IPS-NIHi7 (cell line): ENCODE measurements at regions not wholly inside any gene's neighbourhood (a gene's known extent, or its start where the extent isn't known, plus 50 kb on each side); places are given as distances from the start of the nearest gene placed in this dataset.
"Not testable (repeated sequence)": the region's sequence is repeated elsewhere in the genome, so short reads cannot be mapped to it uniquely, and the experiment has no call there.

Experiments used
- DNase-seq: peaks from one replicate; pipeline ENCODE4 v3.0.0; 2012; ENCODE audit warnings: mixed read lengths; ENCODE audit errors: extremely low spot score

DNA sequence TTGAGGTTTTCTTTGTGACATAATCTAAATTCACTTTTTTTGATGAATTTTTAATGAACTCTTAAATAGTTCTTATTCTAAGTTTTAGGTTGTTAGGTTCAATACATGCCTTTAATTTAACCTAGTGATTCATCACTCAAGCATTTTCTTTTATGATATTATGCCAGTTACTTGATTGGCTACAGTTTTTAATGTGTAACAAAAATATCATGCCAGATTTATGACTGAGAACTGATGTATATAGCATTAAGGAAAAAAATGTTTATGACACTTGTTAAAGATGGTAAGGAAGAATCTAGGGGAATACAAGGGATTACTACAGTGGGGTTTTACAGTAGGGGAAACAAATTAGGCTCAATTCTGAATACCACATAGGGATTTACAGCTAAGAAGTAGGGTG lies 103.1 kb downstream of the VGLL3 start:
- DNase-seq, result no peak

DNA sequence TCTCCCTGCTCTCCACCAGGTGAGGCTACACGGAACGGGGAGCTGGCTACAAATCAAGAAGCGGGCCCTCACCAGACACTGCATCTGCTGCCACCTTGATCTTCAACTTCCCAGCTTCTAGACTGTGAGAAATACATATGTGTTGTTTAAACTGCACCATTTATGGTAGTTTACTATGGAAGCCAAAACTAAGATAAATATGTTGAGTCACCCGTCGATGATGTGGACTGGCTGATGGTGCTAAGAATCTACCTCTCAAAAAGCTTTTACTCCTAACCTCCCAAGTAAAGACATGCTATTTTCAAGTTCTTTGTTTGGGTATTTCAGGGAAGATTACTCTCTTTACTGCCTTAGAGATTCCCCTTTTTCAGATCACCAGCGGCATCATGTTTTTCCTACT lies 110.9 kb downstream of the VGLL3 start:
- DNase-seq, result no peak

DNA sequence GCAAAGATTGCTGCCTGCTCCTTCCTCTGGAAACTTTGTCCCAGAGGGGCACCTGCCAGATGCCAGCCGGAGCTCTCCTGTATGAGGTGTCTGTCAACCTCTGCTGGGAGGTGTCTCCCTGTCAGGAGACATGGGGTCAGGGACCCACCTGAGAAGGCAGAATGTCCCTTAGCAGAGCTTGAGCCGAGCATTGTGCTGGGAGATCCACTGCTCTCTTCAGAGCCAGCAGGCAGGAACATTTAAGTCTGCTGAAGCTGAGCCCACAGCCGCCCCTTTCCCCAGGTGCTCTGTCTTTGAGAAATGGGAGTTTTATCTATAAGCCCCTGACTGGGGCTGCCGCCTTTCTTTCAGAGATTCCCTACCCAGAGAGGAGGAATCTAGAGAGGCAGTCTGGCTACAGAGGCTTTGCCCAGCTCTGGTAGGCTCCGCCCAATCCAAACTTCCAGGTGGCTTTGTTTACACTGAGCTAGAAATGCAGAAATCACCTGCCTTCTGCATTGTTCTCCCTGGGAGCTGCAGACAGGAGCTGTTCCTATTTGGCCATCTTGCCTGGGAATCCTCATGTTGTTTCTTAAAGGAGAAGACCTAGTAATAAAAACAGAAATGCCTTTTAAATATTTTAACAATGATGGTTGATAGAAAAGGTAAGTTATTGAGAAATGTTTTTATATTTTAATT lies 114.3 kb downstream of the VGLL3 start:
- peak; percentile 21 for DNase-seq

DNA sequence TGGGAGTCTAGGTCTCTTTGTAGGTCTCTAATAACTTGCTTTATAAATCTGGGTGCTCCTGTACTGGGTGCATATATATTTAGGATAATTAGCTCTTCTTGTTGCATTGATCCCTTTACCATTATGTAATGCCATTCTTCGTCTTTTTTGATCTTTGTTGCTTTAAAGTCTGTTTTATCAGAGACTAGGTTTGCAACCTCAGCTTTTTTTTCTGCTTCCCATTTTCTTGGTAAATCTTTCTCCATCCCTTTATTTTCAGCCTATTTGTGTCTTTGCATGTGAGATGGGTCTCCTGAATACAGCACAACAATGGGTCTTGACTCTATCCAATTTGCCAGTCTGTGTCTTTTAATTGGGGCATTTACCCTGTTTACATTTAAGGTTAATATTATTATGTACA lies 116.2 kb downstream of the VGLL3 start:
- DNase-seq, result not testable (repeated sequence)

DNA sequence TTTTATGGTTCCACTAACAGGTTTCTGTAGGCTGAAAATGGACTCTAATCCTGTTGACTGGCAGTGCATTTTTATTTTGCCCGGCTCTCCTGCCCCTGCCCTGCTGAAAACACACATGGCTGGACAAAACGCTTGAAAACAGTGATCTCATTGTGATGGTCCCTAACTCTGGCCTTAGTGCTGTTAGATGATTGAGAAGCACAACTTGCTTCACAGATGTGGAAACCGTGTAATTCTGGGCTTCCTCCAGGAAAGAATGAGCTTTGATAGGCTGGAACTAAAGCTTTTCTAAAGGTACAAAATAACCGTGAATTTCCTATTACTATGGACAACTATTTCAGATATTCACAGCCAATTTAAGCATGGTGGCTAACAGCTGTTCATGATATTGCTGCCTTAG lies 121.4 kb downstream of the VGLL3 start:
- DNase-seq, result no peak

DNA sequence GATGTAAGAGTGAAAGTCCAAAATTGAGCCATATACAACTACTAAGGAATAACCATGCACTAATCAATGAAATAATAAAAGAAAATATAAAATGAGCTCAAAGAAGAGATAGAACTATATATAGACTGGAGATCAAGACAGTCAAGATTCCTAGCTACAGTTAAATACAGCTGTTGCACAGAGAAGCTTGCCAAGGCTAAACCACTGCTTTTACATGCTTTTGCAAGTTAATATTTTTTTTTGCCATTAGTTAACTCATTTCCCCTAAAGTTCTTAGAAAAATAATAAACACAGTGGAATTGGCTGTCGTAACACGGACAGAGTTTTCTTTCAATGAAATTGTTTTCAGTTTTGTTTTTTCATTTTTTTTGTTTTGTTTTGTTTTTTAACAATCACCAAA lies 123.0 kb downstream of the VGLL3 start:
- no peak for DNase-seq

DNA sequence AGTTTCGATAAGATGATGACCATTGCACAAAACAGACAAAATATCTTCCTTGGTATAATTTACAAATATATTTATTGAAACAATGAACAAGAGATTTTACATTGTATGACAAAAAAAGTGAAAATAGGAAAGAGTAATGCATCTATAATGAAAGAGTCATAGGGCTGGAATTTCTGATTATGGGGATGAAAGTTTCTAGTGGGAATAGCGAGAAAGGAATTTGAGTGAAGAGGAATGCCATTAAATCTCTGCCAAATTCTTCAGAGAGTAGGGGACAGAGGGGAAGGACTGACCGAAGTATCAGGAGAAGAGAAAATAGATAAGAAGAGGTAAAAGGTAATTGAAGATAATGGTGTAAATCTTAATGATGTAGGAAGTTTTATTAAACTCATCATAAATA lies 125.4 kb downstream of the VGLL3 start:
- no peak for DNase-seq

DNA sequence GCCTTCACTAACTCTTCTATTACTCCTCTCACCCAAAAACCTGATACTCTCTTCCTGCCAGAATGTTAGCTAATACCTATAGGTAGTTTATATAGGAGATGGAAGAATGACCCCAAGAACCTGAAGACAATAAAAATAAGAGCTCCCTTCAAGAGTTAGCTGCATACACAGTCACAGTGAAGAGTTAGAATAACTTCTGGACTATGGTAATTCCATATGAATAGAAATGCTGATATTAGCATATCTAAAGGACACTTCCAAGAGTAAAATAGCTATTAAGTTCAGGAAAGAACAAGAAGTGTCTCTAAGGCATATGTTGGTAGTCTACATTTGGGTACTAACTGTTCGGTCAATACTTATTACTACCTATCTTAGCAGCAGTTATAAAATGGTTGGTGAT lies 134.2 kb downstream of the VGLL3 start:
- DNase-seq, result no peak

DNA sequence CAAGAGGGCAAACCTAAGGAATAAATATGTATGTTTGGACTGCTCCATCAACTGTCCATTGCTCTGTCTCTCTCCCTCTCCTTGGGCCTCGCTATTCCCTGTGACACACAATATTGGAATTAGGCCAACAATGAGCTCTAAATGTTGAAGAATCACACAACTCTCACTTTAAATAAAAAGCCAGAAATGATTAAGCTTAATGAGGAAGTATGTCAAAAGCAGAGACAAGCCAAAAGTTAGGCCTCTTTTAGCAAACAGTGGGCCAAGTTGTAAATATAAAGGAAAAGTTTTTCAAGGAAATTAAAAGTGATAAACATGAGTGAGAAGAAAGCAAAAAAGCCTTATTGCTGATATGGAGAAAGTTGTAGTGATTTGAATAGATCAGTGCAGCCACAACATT lies 141.0 kb downstream of the VGLL3 start:
- DNase-seq, result no peak

DNA sequence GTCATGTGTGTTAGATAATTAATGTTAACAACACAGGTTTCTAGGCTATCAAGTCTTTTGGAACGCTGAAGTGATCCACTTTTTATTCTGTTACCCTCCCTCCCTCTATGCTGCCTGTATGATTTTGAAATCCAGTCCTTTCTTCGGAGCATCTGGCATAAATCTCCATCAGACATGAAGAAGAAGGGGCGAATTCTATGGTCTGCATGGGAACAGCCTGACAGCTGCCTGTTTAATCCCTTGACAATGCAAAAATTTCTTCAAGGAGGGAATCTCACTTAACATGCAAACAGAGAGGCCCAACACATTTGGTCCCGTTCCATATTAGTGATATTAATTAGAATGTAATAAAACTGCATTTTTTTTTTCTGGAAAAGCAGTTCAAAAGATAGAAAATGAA lies 145.2 kb downstream of the VGLL3 start:
- DNase-seq, result no peak

DNA sequence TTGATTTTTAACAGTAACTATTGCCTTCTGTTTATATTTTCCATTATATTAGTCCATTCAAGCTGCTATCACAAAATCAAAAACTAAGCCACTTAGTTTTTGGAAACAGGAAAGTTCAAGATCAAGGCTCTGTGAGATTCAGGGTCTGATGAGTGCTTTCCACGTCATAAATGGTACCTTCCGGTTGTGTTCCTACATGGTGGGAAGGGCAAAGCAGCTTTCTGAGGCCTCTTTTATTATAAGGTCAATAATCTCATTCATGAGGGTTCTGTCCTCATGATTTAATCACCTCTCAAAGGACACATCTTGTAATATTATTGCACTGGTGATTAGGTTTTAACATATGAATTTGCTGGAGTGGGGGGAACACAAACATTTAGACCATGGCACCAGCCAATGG lies 152.0 kb downstream of the VGLL3 start:
- DNase-seq, result no peak

DNA sequence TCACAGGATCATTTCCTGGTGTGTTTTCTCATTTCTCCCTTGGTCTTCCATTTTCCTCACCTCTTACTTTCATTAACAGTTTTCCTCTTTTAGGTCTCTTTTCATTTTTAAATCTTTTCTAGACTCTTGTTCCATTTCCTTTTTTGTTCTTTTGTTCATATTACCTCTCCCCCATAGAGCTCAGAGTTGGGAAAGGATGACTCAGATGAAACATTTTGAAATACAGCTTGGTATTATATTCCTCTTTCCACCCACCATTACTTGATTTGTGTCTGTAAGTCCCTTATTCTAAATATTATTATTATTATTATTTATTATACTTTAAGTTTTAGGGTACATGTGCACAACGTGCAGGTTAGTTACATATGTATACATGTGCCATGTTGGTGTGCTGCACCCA lies 153.1 kb downstream of the VGLL3 start:
- no peak for DNase-seq

DNA sequence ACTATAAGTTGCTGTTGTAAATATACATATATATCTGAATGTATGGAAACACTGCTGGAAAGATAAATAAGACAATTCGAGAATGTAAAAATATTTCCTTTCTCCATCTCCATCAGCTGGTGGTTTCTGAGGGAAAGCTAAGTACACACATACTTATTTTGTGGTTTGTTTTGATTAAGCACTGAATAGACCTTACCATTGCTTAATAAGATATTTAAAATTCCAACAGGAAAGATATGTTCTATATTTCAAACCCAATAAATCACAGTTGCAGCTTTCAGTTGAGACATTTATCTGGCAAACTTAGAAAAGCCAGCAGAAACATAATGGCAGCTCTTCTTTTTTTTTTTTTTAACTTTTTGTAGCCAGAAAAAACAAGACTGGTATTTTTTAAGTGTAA lies 160.4 kb downstream of the VGLL3 start:
- no peak for DNase-seq

DNA sequence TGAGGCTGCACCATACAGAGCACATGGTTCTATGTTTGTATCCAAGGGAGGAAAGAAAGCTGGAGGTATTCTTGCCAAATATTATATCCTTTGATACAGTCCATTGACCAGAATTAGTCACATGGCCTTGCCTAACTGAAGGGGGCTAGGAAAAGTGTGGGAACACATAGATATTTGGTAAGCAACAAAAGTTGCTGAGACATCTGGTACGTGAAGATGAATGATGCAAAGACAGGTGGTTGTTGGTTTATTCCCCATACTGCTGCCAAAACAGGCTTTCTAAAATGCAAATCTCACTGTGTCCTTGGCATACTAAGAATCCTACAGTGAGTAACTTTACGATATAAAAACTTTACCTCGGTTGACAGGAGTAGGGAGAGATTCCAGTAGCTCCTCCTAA lies 162.2 kb downstream of the VGLL3 start:
- DNase-seq, result no peak

DNA sequence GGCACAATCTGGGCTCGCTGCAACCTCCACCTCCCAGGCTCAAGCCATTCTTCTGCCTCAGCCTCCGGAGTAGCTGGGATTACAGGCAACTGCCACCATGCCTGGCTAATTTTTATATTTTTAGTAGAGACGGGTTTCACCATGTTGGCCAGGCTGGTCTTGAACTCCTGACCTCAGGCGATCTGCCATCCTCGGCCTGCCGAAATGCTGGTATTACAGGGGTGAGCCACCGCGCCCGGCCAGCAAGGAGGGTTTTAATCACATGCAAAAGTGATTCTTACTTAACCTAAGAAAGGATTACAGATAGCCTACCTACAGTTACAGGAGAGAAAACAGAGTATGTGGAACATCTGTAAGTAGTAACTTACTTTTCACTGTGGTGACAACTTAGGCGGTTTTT lies 163.4 kb downstream of the VGLL3 start:
- not testable (repeated sequence) for DNase-seq

DNA sequence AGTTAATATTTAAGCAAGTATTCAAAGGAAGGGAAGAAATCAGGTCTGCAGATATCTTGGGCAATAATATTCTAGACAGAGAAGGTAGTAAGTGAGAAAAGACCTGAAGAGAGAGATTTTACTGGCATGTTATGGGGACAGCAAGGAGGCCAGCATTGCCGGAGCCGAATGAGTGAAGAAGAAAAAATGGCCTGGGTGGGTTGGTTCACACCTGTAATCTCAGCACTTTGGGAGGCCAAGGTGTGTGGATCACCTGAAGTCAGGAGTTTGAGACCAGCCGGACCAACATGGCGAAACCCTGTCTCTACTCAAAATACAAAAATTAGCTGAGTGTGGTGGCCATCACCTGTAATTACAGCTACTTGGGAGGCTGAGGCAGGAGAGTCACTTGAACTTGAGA lies 164.7 kb downstream of the VGLL3 start:
- no peak for DNase-seq

DNA sequence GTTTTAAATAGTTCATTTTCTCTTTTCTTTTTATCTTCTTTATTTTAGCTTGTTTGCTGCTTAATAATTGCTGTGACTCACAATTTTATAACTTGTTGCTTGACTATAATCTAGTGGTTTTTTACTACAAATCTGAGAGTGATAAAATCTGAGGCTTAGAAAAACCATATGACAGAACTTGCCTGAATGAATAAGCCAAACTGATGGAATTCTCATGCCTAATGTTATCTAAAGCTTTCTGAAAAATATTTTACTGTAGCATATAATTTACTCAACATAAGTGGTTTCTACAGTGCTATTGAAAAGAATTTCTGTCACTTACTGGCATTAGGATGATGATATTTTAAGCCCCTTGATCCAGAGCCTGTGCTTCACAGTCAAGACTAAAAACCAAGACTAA lies 175.1 kb downstream of the VGLL3 start:
- DNase-seq, result no peak

DNA sequence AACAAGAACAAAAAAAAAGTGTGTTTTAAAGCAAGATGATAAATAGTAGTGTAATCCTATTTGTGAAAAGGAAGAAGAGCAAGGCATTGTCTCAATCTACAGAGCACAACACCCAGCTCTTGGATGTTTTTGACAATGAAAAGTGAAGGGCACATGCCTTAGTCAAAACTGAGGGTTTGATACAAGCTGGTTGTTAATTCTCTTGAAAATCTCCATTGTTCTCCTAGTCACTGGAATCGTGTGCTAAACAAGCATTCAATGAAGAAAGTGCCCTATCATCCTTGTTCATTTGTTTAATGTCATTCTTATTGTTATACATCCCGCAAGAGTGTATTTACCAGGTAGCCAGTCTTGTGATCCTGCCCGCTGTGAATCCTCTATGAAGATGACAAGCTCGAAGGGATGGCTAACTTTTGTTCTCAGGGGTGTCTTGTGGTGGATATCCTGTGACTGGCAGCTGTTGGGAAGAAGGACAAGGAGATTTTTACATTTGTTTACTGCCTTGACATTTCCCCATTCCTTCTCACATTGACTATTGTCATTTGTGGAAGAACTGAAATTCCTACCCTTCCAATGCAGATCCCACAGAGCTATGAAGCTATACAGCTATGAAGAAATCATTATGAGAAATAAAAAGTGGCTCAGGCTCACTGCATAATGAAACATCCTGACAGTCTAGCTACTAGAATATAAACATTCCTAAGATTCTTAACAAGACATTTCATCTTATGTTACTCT lies 175.9 kb downstream of the VGLL3 start:
- DNase-seq, result peak; percentile 18

DNA sequence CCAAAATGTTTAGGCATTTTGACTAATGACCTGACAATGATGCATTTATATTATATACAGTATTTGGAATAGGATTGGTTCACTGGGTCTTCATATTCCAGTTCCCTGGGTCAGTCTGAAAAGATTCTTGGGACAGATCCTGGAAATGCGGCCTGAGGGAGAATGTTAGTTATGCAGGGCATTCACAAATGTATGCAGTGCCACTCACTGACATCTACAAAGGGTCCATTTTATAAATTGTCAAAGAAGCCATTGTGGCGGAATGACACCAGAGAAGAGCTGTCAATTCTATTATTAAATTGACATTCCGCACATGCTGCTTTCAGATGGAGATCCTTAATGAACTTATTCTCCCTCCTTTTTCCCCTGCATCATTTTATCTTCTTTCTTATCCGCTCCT lies 176.6 kb downstream of the VGLL3 start:
- DNase-seq, result no peak

DNA sequence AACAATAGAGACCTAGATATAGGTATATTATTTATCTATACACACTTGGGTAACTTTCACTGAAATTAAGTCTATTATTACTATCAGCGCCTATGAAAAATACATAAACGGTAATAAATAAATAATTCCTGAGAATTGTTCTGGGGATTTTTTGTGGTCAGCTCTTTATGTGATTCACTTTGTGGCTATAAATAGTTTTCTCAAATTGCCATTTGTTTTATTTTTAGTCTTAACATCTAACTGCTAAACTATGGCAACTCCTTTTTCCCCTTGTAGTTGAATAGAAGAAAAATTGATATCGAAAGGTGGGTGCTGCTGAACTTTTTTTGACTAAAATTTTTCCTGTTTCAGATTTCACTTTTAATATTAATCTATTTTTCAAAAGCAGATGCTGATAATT lies 189.0 kb downstream of the VGLL3 start:
- DNase-seq, result no peak

DNA sequence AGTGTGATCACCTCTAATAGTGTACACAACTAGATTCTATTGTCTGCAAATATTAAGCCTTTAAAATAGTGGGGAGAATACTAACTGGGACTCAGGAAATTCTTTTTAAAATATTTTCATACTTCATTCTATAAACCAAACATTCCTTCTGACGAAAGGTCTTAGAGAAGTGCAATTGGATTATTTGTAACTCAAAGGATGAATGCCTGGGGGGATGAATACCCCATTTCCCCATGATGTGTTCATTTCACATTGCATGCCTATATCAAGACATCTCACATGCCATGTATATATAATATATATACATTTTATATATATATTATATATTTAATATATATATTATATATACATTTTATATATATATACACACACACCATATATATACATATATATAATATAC lies 189.9 kb downstream of the VGLL3 start:
- no peak for DNase-seq

DNA sequence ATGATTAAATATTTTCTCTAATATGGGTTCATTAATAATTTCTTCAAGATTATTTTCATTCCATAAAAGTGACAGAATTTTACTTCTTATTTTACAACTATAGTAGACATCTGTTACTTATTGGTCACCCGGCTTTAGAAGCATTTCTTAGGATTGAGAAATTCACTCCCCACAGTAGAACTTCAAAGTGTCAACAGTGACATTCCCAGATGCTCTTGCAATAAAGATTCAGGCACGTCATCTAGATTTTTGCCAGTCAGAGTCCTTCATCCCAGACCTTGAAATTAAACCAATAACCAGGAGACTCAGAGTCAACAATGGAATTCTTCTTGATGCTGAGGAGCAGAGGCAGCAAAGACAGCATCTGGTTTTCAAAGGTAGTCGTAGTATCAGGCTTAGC lies 190.8 kb downstream of the VGLL3 start:
- DNase-seq, result no peak

DNA sequence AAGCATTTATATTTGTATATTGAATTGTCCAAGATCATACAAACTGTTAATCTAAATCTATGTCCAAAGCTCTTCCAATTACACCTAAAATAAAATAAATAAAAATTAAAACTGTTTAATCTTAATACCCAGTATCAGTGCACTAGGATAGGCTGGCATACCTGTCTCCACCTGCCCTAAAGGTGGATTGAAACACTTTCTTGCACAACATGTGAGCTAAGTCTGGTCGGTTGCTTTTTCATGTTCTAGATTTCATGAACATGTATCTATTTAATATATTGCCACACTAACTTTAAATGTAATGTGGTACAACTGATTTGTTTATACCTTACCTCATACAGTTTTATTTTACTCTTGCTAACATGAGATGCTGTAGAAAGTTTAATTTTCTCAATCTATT lies 193.0 kb downstream of the VGLL3 start:
- no peak for DNase-seq
